Uterus (tissue), 3 donors: ENCODE measurements at regions not wholly inside any gene's neighbourhood (a gene's known extent, or its start where the extent isn't known, plus 50 kb on each side); places are given as distances from the start of the nearest gene placed in this dataset.

Source experiments
- DNase-seq, 2 donors: peaks; one replicate each; pipeline ENCODE4 v3.0.0-alpha.2; 2019 to 2020
- H3K27ac ChIP-seq, 2 donors: fragments of 200-600 bp; sonication (generic); 1 replicate in 1 of 2; 2 replicates in 1 of 2; pipeline ENCODE4 v1.5.1; 2016 to 2018
- H3K27me3 ChIP-seq, 2 donors: fragments of 200-600 bp; sonication (generic); one replicate each; pipeline ENCODE4 v1.5.1; 2018 to 2019; ENCODE audit warnings: control low read depth in 1 of 2
- H3K36me3 ChIP-seq, 2 donors: fragments of 200-600 bp; sonication (generic); one replicate each; pipeline ENCODE4 v1.5.1; 2019; ENCODE audit warnings: control low read depth in 1 of 2
- H3K4me1 ChIP-seq, 2 donors: fragments of 200-600 bp; sonication (generic); one replicate each; pipeline ENCODE4 v1.5.1; 2018 to 2019; ENCODE audit warnings: control low read depth in 1 of 2
- H3K4me3 ChIP-seq, 2 donors: fragments of 200-600 bp; sonication (generic); 1 replicate in 1 of 2; 2 replicates in 1 of 2; pipeline ENCODE4 v1.5.1; 2018 to 2019; ENCODE audit warnings: mild to moderate bottlenecking in 1 of 2
- H3K9me3 ChIP-seq, 2 donors: fragments of 200-600 bp; sonication (generic); one replicate each; pipeline ENCODE4 v1.5.1; 2019; ENCODE audit warnings: control low read depth in 1 of 2
- POLR2A ChIP-seq, 2 donors: fragments of 450-650 bp; IDR thresholded peaks; one replicate each; pipeline ENCODE4 v1.6.1; 2016; ENCODE audit warnings: antibody characterized with exemption in 2 of 2, mild to moderate bottlenecking in 1 of 2, moderate library complexity in 1 of 2
- intact Hi-C: fragments of 100-400 bp; cut with DNase I; formaldehyde crosslinking; loops from one replicate; pipeline ENCODE4 v1.15.1; 2023; ENCODE audit warnings: low total_unique reads
- TF ChIP-seq, protein P1 (sequence below), 4 experiments: fragments of 200-600 bp in 2 of 4; fragments of 450-650 bp in 2 of 4; sonication (generic) in 2 of 4; IDR thresholded peaks; one replicate each; pipeline ENCODE4 v1.5.1; 2016 to 2019; ENCODE audit warnings: antibody characterized with exemption in 4 of 4, mild to moderate bottlenecking in 2 of 4, moderate library complexity in 1 of 4
- donor health status: DM: yes; HTN: yes; CAD: no.

DNA sequence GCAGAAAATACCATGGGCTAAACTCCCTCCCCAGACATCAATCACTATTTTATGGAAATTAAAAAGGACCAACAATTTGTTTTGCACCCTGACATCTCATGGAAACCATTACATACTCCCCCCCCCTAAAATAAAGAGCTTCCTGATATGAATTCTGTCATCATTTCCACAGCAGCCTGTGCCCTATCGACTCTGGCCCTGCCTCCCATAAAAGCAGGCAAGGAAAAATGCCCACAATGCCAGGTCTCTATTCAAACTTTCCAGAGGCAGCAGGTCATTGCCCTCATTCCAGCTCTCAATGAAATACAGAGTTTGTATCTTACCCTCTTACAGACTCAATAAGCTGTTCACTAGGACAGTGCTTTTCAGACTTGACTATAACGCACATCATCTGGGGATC, 254.4 kb upstream of the TANK start:
- no peaks in the 10 kb centered on the region for H3K27me3 ChIP-seq
- H3K27ac ChIP-seq, result no peak overlapping the region
- H3K4me3 ChIP-seq, result no peak overlapping the region

GRCh38 chr2:160906878-160907277, 253.3 kb upstream of the TANK start:
- TF ChIP-seq POLR2A (IDR thresholded peaks at IDR 0.05), result no peak
- TF ChIP-seq, protein P1, sequence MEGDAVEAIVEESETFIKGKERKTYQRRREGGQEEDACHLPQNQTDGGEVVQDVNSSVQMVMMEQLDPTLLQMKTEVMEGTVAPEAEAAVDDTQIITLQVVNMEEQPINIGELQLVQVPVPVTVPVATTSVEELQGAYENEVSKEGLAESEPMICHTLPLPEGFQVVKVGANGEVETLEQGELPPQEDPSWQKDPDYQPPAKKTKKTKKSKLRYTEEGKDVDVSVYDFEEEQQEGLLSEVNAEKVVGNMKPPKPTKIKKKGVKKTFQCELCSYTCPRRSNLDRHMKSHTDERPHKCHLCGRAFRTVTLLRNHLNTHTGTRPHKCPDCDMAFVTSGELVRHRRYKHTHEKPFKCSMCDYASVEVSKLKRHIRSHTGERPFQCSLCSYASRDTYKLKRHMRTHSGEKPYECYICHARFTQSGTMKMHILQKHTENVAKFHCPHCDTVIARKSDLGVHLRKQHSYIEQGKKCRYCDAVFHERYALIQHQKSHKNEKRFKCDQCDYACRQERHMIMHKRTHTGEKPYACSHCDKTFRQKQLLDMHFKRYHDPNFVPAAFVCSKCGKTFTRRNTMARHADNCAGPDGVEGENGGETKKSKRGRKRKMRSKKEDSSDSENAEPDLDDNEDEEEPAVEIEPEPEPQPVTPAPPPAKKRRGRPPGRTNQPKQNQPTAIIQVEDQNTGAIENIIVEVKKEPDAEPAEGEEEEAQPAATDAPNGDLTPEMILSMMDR (IDR thresholded peaks at IDR 0.05), result no peak
- no peak overlapping the region for H3K27ac ChIP-seq
- peaks cover 9% of the 10 kb centered on the region in 2 donors for H3K4me1 ChIP-seq
- H3K36me3 ChIP-seq, result no peaks in the 10 kb centered on the region
- no peak for DNase-seq
- intact Hi-C loops, result no loop called here
- H3K27me3 ChIP-seq, result no peaks in the 10 kb centered on the region
- no peaks in the 10 kb centered on the region for H3K9me3 ChIP-seq
- H3K4me3 ChIP-seq, result no peak overlapping the region

More for the DNA sequence above, 254.4 kb upstream of the TANK start:
- H3K9me3 ChIP-seq, result no peaks in the 10 kb centered on the region
- intact Hi-C loops, result no loop called here
- no peaks in the 10 kb centered on the region for H3K36me3 ChIP-seq
- DNase-seq, result no peak
- H3K4me1 ChIP-seq, result peaks cover 1 to 9% of the 10 kb centered on the region in 2 donors
- TF ChIP-seq, protein P1 (IDR thresholded peaks at IDR 0.05), result no peak
- TF ChIP-seq POLR2A (IDR thresholded peaks at IDR 0.05), result no peak

DNA sequence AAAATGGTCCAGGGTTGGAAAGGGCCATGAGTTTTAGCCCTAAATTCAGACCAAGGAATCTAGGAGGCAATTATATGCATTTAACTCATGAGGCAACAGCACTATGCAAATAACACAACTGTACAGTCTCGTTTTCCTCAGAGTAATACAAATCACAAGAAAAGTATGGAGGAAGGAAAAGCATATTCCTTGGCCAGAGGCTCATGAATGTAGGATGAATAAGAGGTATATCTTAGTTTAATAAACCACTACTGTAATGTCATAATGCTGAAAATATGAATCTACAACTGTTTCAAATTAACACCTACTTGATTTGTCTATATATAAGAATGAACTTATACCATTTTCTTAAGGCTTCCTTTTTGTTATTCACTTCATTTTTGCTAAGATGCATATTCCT, 252.5 kb upstream of the TANK start:
- intact Hi-C loops, result no loop called here
- DNase-seq, result no peak
- no peaks in the 10 kb centered on the region for H3K27me3 ChIP-seq
- no peaks in the 10 kb centered on the region for H3K9me3 ChIP-seq
- peaks cover 9% of the 10 kb centered on the region in 2 donors for H3K4me1 ChIP-seq
- H3K4me3 ChIP-seq, result no peak overlapping the region
- no peaks in the 10 kb centered on the region for H3K36me3 ChIP-seq
- H3K27ac ChIP-seq, result no peak overlapping the region
- TF ChIP-seq, protein P1 (IDR thresholded peaks at IDR 0.05), result no peak
- TF ChIP-seq POLR2A (IDR thresholded peaks at IDR 0.05), result no peak

- H3K27me3 ChIP-seq, result no peaks in the 10 kb centered on the region
- no peak for TF ChIP-seq POLR2A (IDR thresholded peaks at IDR 0.05)
- TF ChIP-seq, protein P1 (IDR thresholded peaks at IDR 0.05), result no peak
- H3K27ac ChIP-seq, result peak overlapping the region in 1 of 2 donors; percentile 2
- DNase-seq, result no peak
- H3K9me3 ChIP-seq, result no peaks in the 10 kb centered on the region
- no peaks in the 10 kb centered on the region for H3K36me3 ChIP-seq
- H3K4me1 ChIP-seq, result peaks cover 9% of the 10 kb centered on the region in 2 donors
- H3K4me3 ChIP-seq, result no peak overlapping the region
- intact Hi-C loops, result no loop called here
These were observed 252.1 kb upstream of the TANK start for GRCh38 chr2:160908157-160908556.

DNA sequence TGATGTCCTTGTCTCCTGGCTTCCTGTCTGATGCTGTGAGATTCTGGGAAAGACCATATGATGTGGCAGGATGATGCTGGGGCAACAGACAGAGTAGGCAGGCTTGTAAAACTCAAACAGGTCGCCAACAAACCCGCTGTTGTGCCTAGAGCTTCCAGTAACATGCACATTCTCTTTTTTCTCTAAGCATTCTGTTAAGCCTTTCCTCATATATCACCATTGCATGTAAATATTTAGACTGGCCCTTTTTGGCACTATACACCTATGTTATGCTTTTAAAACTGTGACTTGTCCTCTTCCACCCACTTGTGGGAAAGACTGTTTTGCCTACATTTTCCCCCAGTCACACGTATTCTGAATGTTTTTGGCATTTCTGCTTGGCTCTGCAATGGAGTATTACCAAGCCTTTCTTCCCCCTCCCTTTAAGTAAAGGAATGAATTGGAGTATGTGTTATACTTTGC, 250.4 kb upstream of the TANK start:
- TF ChIP-seq, protein P1 (IDR thresholded peaks at IDR 0.05), result no peak
- no peak for TF ChIP-seq POLR2A (IDR thresholded peaks at IDR 0.05)
- H3K4me1 ChIP-seq, result peaks cover 9% of the 10 kb centered on the region in 2 donors
- H3K27me3 ChIP-seq, result no peaks in the 10 kb centered on the region
- H3K27ac ChIP-seq, result peak overlapping the region; percentile 31 to 55
- no peaks in the 10 kb centered on the region for H3K9me3 ChIP-seq
- intact Hi-C loops, result no loop called here
- no peaks in the 10 kb centered on the region for H3K36me3 ChIP-seq
- H3K4me3 ChIP-seq, result no peak overlapping the region
- no peak for DNase-seq
